SH-SY5Y (cell line): ENCODE measurements at regions not wholly inside any gene's neighbourhood (a gene's known extent, or its start where the extent isn't known, plus 50 kb on each side); places are given as distances from the start of the nearest gene placed in this dataset.

Source experiments
- GATA2 ChIP-seq: IDR thresholded peaks from 2 replicates; pipeline ENCODE4 v1.6.1; 2011; ENCODE audit warnings: mild to moderate bottlenecking, low read depth, low read length
- GATA3 ChIP-seq: IDR thresholded peaks from 2 replicates; pipeline ENCODE4 v1.6.1; 2011; ENCODE audit warnings: low read depth, mild to moderate bottlenecking, low read length, moderate library complexity

DNA sequence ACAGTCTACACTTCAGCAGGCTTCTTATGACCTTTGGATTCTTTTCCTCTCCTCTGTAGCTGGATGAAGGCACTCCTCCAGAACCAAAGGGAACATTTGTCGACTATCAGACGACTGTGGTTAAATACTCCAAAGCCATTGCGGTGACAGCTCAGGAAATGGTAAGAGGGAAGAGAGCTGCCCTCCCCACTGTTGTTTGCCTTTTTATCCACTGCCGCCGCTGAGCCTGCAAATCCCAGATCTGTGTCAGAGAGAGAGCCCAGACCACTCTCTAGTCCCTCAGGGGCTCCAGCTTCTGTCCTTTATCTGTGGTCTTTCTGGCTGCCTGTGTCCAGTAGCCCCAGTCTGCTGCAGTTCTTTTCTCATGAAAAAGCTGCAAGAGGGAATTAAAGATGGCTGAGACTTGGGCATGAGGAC is 261.5 kb upstream of the TPM1 start:
- peak; percentile 90 for TF ChIP-seq GATA2
- TF ChIP-seq GATA3: peak; percentile 52; the same call in 1 of the 2 replicates
